ENCODE measurements at regions not wholly inside any gene's neighbourhood (a gene's known extent, or its start where the extent isn't known, plus 50 kb on each side); places are given as distances from the start of the nearest gene placed in this dataset.

- TF ChIP-seq CTCF (conservative IDR thresholded peaks at IDR 0.05; ENCODE audit: low read length): no peak
- TF ChIP-seq EZH2phosphoT487 (IDR thresholded peaks at IDR 0.05; ENCODE audit: borderline replicate concordance): no peak
These were observed 631.6 kb downstream of the BRD1 start for GRCh38 chr22:49196046-49196511.
